ENCODE measurements at regions not wholly inside any gene's neighbourhood (a gene's known extent, or its start where the extent isn't known, plus 50 kb on each side); places are given as distances from the start of the nearest gene placed in this dataset.

GRCh38 chr9:129469188-129469987 is 151.5 kb downstream of the C9orf50 start:
- no peak for TF ChIP-seq CTCF (conservative IDR thresholded peaks at IDR 0.05 in 1 of 2, IDR thresholded peaks at IDR 0.05 in 1 of 2; ENCODE audit: low read depth in 1 of 2, low read length in 2 of 2)
- TF ChIP-seq EZH2 (IDR thresholded peaks at IDR 0.05; ENCODE audit: low read length, missing control alignments) = no peak

Measured in fibroblast of lung (primary cell).